Cardiac fibroblast (primary cell): ENCODE measurements at regions not wholly inside any gene's neighbourhood (a gene's known extent, or its start where the extent isn't known, plus 50 kb on each side); places are given as distances from the start of the nearest gene placed in this dataset.
A peak's percentile ranks its signal among the peaks of the same experiment; 100 is the strongest.

ENCODE experiments used
- DNase-seq, 2 donors: peaks; one replicate each; pipeline versions ENCODE4 v3.0.0 to v3.0.0-alpha.2; 2010; ENCODE audit warnings: low read depth in 2 of 2
- H3K4me3 ChIP-seq, 2 donors: replicated peaks in 1 of 2; 1 replicate in 1 of 2; 2 replicates in 1 of 2; pipeline ENCODE4 v1.5.1; 2011; ENCODE audit warnings: low read depth in 2 of 2, low read length in 2 of 2, mild to moderate bottlenecking in 2 of 2, moderate library complexity in 1 of 2
- TF ChIP-seq, protein P1 (sequence below): IDR thresholded peaks from one replicate; pipeline ENCODE4 v1.5.1; 2011; ENCODE audit warnings: low read depth, mild to moderate bottlenecking, low read length, inconsistent platforms

DNA sequence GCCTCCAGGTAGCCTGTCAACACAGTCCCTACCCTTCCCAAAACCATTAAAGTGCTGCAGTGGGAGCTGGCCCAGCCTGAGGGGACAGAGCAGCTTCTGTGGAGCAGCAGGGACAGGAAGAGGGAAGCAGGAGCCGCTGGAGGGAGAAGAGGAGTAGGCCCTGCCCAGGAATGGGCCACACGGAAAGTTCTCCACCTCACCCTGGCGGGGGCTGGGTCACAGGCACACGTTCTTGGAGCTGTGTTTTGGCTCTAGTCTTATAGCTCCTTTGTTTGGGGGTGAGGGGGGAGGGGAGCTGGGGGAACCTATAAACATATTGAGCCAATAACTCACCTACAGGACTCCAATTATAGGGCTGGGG, 508.6 kb downstream of the SHQ1 start:
- DNase-seq: no peak
- TF ChIP-seq, protein P1, sequence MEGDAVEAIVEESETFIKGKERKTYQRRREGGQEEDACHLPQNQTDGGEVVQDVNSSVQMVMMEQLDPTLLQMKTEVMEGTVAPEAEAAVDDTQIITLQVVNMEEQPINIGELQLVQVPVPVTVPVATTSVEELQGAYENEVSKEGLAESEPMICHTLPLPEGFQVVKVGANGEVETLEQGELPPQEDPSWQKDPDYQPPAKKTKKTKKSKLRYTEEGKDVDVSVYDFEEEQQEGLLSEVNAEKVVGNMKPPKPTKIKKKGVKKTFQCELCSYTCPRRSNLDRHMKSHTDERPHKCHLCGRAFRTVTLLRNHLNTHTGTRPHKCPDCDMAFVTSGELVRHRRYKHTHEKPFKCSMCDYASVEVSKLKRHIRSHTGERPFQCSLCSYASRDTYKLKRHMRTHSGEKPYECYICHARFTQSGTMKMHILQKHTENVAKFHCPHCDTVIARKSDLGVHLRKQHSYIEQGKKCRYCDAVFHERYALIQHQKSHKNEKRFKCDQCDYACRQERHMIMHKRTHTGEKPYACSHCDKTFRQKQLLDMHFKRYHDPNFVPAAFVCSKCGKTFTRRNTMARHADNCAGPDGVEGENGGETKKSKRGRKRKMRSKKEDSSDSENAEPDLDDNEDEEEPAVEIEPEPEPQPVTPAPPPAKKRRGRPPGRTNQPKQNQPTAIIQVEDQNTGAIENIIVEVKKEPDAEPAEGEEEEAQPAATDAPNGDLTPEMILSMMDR: no peak
- H3K4me3 ChIP-seq: no peak overlapping the region

DNA sequence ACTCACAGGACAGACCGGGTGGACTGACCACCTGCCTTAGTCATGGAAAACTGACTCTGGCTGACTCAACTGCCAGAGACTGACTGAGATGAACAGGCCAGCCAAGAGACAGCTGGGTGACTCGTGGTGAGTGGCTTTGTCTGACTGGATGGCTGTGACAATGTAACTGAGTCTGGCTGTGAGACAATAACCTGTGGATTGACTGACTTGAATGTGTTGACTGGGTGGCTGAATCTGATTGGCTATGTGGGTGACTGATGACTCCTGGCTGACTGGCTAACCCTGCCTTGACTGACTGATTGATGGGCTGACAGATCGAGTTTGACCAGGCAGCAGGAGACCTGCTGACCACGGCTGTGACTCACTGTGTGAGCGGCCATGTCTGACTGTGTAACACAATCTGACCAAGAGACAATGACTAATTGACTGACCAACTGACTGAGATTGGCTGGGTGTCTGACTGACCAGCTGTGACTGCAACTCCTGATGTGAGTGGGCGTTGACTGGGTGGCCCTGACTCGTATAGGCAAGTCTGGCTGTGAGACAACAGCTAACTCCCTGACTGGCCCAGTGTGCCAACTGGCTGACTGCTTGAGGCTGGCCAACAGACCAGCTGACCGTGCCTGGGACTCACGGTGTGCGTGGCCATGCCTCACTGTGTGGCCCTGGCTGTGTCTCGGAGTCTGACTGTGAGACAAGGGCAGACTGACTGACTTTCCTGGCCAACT, 509.1 kb downstream of the SHQ1 start:
- DNase-seq: peak; percentile 92 to 98
- TF ChIP-seq, protein P1: no peak
- H3K4me3 ChIP-seq: no peak overlapping the region

DNA sequence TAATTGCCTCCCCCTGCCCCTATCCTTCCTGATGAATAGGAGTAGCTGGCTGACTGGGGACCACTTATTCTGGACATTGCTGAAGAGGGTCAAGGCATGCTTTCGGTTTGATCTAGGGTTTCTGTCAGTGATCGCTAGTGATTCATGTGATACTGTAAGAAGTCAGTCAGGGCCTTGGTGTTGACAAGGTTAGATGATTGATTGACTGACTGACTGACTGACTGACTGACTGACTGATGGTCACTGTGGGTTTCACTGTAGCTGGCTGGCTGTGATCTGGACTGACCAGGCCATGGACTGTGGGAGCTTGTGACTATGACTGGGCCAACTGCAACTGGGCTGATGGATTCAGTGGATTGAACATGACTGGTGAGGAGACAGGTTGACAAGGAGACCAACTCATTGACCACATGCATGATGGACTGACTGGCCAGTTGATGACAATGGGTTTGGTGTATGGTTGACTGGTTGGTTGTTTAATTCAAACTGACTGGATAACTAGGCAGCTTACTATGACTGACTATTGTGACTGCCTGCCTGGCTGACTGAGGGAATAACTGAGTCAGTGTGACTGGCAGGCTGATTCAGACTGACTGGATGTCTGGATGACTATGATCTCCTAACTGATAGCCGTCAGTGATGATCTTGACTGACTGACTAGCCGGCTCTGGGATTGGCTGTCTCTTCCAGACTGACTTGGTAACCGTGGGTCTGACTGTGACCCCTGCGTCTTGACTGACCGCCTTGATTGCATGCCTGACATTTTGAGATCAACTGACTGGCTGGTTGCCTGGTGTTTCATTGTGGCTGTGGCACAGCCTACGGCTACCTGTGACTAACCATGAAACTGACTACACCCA, 509.9 kb downstream of the SHQ1 start:
- TF ChIP-seq, protein P1: no peak
- DNase-seq: peak in 1 of 2 donors; percentile 68
- H3K4me3 ChIP-seq: no peak overlapping the region

DNA sequence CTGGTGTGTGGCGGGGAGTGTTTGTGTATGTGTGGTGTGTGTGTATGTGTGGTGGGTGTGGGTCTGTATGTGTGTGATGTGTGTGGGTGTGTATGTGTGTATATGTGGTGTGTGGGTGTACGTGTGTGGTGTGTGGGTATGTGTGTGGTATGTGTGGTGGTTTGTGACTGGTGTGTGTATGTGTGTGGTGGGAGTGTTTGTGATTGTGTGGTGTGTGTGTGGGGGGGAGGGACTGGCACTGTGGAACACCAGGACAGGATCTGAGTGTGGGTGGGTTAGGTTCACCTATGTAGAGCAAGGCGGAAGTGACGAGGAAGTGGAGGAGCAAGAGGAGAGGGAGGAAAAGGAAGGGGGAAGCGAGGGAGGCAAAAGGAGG, 510.8 kb downstream of the SHQ1 start:
- TF ChIP-seq, protein P1: no peak
- H3K4me3 ChIP-seq: no peak overlapping the region
- DNase-seq: no peak

DNA sequence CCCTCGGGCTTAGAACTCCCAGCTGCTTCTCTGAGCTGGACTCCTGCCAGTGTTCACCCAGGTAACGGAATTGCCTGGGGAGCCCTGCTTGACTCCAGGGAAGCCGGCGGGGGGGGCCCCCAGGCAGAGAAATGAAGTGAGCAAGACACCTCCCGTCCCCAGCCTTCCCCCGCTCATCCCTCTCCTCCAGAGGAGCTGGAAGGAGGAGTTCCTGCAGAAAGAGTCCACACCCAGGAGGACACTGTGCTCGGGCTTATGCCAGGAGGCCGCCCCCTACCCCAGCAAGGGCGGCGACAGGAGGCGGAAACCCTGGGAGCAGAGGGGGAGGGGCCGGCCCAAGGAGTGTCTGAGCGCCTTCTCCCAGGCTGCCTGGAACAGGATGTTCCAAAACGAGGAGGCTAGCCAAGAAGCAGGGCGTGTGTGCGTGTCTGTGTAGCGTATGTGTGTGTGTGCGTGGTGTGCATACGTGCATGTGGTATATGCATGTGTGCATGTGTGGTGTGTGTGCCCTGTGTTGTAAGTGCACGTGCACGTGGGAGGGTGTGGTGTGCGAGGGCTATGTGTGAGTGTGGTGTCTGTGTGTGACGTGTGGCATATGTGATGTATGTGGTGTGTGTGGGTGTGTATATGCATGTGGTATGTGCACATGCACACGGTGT, 511.3 kb downstream of the SHQ1 start:
- TF ChIP-seq, protein P1: no peak
- peak; percentile 89 for DNase-seq
- H3K4me3 ChIP-seq: no peak overlapping the region

DNA sequence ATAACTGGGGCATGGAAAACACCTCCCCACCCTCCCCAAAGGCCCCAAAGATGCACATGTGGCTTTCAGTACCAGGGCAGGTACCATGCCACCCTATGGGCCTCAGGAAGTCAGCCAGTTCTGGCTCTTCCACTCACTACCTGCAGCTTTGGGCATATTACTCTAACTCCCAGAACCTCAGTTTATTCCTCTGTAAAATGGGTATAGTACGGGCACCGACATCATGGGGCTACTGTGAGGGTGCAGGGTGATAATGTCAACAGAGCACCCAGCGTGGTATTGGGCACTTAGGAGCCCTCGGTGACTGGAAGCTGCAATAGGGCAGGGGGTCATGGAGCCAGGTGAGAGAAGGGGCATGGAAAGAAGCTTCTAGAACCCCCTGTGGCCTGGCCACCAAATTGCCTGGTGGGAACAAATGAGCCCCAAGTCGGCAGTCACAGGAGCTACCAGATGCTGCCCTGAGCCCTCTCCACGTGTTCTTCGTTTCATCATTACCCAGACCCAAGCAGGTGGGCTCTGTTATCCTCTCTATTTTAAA, 512.1 kb downstream of the SHQ1 start:
- TF ChIP-seq, protein P1: no peak
- no peak overlapping the region for H3K4me3 ChIP-seq
- no peak for DNase-seq
